HG03575 (cell line): ENCODE measurements at regions not wholly inside any gene's neighbourhood (a gene's known extent, or its start where the extent isn't known, plus 50 kb on each side); places are given as distances from the start of the nearest gene placed in this dataset.

Source experiments
- ATAC-seq: cut with Tn5 transposase; IDR thresholded peaks from one replicate; pipeline ENCODE4 v1.9.1; 2021; ENCODE audit not compliant: unreplicated experiment, insufficient number of reproducible peaks, low FRiP score; ENCODE audit errors: extremely low read depth

DNA sequence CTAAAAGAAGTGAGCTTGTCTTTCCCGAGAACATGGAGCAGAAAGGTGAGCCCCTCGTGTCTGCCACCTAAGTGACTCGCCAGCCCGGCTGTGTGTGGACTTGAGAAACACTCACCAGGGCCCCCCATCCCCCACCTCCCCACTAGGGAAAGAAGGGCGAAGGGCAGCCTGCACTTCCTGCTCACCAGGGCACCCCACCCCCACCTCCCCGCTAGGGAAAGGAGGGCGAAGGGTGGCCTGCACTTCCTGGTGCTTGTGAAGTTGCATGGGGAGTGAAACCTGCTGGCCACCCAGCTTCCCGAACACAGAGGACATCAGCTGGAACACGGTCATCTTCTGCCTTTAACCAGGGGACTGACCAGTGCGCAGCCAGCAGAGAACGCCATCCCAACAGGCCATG, 402.7 kb upstream of the SALL3 start:
- ATAC-seq, result no peak

DNA sequence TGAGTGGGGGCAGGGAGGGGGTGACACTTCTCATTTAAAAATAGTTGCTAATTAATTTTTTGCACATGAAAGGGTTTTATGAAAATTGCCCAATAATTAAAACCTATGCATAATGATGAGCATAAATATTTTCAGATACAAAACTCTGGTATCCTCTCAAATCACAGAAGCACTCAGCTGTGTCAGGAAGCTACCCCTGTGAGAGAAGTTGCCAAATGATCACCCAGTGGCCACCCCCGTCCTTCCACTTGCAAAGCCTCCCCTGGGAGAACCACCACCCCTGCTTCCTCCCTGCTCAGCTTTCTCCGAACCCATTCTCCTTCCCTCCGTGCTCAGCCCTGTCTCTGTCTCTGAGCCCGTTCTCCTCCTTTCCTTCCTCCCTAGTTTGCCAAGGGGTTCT, 400.2 kb upstream of the SALL3 start:
- ATAC-seq, result no peak

DNA sequence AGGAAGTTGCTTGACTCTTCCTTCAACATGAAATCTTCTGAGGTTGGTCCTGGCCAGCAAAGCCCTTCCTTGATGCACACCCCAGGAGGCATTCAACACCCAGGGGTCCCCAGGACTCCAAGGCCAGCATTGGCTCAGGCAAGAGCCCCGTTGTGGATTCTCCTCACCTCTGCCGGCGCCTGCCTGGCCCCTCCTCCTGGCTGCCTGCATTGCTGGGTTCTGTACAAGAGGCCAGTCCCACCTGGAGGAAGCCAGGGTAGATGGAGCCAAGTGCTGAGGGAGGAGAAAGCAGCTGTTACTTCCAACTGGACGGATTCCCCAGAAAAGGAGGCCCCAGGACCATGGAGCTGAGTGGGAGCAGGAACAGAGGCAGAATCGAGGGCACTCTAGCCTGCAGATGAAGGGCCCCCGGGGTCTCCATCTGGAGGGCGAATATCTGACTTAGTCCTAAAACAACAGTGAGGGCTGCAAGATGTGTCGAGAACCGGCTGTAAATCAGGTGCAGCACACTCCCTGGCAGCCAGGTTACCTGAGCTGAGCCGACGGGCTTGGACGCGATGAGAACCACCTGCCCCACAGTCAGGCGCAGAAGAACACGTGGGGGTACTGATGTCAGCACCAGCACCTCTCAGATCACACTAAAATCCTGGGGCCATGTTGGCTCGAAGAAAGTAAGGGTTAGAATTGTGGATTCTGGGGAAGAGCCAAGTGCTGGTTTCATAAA, 399.6 kb upstream of the SALL3 start:
- no peak for ATAC-seq

DNA sequence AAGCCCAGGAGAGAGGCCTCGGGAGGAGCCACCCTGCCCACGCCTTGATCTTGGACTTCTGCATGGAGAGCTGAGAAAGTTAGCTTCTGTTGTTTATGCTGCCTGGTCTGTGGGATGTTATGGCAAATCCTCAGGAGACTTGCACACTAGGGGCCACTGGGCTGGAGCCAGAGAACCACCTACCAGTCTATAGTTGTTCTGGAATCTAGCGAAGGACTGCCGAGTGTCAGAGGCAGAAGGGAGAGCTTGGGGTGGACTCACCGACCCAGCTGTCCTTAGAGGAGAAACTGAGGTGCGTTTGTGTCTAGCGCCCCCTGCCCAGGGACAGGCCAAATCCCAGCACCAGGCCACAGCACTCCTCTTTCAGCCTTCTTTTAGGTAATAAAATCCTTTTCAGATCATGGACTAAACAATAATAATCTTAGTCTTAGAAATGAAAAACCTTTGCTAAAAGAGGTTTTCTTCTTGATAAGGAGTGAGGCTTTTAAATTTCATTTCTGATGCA, 398.7 kb upstream of the SALL3 start:
- no peak for ATAC-seq

DNA sequence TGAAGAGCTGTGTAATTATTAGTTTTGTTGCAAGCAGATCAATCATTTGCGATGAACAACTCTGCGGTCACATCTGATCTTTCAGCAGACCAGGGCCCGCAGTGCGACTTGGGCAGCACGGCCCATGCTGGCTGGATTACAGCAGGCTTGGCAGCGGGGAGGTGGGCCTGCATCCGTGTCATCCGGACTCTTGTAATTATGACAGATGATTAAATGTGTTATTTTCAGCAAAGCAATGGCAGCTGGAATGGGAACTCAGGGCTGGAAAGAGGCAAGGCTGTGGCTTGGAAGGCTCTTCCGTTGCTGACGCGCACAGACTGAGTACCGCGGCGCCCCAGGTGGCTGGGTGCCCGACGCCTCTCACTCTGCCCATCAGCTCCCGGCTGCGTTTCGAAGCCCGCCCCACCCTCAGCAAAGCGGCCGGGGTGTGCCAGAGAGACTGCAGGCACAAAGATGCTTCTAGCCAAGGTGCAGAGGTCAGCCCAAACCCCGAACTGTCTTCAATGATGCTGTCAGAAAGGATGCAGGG, 397.4 kb upstream of the SALL3 start:
- no peak for ATAC-seq

DNA sequence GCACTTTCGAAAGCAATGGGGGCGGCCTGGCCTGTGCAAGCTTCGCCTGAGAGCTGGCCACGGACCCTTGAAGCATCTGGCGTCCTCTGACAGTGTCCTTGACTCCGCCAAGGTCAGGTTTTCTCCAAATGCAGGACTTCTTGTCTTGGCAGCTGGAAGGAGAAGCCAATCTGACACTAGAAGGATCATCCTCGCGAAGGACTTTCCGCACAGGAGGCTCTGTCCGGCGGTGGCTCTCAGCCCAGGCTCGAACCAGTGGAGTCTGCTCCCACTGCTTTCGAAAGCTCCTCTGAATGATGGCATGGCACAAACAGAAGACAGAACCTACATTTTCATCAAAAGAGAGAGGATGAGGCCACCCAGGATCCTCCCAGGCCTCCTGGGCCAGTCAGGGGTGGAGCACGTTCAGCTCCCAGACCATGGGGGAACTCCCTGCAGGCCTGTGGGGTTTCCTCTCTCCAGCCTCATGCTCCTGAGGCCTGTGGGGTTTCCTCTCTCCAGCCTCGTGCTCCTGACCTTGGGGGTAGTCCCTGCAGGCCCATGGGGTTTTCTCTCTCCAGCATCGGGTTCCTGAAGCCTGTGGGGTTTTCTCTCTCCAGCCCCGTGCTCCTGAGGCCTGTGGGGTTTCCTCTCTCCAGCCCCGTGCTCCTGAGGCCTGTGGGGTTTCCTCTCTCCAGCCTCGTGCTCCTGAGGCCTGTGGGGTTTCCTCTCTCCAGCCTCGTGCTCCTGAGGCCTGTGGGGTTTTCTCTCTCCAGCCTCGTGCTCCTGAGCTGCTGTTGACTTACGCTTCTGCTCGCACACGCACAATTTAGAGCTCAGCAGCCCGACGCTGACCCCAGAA, 396.5 kb upstream of the SALL3 start:
- ATAC-seq, result no peak

DNA sequence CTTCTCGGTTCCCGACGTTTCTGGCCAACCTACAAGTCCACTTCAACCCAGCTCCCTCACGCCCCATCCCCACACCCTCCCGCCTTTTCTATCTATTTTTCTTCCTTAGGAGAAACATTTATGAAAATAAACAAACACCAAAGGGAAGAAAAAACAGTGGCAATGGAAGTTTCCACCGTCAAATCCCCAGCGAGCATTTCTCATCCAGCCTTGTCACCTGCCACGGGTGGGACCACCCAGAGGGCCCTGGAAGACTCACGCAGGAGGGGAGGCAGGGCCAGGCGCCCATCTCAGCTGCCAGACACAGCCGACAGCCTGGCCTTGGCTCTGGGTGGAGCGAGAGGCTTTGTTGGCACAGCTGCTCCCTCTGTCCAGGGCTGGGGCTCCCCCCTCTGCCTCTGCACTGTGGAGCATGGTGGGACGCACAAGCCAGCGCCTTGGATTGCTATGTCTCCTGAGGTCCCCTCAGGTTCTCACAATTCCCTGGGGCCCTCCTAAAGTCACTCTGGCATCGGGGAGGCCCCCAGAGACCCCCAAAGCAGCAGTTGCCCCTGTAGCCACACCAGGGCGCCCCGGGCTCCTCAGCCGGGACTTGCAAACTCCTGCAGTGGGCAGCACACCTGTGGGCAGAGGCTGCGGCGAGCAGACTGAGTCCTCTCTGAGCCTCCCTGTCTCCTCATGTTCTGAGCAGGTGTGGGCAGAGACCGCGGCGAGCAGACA, 395.7 kb upstream of the SALL3 start:
- ATAC-seq, result no peak

DNA sequence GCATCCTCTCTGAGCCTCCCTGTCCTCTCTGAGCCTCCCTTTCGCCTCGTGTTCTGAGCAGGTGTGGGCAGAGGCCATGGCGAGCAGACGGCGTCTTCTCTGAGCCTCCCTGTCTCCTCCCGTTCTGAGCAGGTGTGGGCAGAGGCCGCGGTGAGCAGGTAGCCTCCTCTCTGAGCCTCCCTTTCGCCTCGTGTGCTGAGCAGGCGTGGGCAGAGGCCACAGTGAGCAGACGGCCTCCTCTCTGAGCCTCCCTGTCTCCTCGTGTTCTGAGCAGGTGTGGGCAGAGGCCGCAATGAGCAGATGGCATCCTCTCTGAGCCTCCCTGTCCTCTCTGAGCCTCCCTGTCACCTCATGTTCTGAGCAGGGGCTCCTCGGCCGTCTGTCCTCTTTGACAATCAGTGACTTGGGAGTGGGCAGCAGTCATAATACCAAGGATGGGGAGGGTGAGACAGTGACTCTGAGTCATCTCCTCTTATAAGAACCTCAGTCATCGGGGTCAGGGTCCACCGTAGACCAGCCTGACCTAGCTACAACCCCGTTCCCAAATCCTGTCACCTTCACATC, 395.1 kb upstream of the SALL3 start:
- no peak for ATAC-seq

DNA sequence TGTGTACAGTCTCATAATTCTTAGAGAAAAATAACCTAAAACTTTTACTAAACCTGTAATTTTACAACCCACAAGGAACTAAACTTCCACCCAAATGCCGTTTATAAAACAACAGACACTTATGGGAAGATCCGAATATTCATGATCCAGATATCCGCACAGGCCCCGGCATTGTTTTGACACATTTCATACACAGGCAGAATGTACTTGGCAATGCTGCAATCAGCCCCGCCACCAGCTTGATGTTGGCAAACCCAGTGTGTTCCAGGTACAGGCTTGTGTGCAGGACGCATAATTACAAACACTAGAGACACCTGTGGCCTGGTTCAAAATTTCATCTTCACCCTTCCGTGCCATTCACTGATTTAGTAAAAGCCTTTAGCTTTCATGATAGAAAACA, 393.0 kb upstream of the SALL3 start:
- ATAC-seq, result no peak

DNA sequence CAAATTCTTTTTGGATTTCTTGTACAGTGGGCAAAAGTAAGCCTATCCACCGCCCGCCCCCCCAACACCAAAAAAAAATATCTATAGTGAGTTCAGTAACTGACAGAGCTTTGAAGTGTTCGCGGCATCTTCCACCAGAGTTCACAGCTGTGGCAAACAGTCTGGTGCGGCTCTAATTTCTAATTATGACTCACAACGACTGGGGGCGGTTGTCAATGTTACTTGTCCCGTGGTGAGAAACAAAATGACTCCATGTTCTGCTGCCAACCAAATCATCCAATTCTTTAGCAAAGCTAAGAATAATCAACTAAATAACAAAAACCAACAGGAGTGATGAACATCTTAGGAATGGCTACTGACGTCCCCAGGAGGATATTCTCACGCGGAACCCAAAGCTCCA, 392.5 kb upstream of the SALL3 start:
- no peak for ATAC-seq

DNA sequence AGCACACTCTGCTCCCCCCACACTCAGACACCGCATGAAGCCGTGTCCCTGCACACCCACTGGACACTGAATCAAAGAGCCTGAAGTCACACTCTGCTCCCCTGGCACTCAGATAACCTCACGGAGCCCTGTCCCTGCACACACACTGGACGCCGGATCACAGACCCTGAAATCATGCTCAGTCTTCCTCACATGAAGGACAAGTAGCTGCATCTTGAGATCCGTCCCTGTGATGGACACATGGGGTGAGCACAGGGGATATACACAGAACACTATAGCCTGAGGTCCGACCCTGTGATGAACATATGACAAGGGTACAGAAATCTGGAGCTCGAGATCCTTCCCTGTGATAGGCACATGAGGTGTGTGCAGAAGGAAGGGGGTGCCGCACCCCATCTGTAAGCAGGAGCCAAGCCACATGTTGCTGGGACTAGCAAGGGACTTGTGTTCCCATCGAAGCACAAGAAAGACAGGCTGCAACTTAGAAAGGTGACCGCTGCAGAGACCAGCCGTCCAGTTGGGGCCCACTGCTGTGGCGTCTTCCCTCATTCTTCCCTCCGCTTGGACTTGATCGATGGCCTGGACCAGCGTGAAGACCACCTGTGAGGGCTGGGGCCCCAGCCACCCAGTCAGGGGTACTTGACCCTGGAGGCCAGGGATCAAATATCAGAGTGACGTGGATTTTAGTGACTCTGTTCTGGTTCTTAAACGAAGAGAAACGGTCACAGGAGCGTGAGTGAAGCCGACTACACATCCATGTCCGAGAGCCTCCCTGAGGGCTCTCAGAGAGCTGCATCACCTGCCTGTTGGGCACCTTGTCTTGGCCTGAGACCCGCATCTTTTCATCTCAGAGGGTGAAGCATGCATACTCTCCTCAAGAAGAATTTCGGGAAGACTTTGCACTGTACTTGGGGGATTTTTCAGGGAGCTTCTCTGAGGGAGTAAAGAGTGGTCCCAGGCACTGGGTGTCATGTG, 391.7 kb upstream of the SALL3 start:
- ATAC-seq, result no peak

DNA sequence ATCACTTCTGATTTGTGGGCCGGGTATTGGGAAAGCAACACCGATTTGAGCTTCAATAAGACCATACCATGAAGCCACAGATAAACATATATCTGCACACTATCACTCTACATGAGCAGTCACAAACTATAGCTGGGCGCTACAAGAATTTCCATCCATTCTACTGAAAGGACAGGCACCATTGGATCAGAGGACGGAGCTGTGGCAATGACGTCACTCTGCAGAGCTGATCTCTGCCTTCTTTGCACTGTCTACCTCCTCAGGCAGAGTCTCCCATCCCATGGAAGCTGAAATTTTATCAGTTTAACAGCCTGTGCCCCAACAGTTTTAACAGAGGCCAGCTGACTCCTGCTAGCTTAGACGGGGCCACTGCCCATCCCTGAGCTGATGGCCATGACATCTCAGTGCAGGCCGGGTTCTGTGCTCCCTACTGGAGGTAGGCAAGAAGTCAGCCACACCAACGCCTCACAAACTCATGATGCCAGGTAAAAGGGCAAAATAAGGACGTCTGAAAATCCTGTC, 389.6 kb upstream of the SALL3 start:
- ATAC-seq, result no peak

DNA sequence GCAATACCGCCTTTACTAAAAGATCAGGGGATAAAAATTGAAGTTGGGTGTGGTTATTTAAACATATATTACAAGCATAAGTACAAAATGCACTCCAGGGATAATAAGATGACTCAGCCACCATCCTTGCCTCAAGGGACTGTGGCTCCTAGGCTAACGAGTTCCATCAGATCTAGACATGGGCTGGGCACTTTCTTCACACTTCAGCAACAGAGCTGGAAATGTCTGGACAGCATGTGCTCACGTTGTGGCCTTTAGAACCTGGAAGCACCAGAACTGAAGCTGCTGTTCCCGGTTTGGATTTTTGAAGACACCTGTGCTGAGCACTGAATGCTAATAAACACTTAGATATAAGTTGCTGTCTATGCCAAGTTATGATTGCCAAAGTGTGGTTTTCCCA, 384.2 kb upstream of the SALL3 start:
- no peak for ATAC-seq

DNA sequence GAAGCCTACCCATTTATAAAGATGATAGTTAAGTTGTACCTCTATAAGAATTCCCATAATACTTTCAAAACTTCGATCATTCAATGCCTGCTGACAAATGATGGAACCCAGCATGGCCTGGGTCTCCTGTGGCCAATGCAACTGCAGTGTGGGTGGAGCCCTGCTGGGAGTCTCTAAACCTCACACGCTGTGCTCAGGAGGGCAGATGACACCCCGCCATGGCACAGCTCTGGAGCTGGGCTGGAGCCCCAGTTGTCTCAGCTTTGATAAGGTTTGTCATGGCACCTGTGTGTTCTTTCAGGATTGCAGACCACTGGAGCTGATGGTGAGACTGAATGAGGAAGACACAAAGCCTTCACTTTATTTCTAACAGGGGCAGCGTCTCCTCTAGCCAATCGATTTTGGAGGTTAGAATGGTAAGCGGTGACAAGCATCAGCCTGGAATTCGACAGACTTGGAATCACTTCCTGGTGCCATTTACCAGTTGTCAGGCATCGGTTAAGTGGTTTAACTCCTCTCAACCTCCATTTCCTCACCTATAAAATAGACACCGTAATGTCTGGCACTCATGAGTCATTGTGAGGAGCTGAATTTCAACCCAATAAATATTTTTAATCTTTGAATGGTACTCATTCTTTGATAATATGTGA, 383.6 kb upstream of the SALL3 start:
- ATAC-seq, result no peak

DNA sequence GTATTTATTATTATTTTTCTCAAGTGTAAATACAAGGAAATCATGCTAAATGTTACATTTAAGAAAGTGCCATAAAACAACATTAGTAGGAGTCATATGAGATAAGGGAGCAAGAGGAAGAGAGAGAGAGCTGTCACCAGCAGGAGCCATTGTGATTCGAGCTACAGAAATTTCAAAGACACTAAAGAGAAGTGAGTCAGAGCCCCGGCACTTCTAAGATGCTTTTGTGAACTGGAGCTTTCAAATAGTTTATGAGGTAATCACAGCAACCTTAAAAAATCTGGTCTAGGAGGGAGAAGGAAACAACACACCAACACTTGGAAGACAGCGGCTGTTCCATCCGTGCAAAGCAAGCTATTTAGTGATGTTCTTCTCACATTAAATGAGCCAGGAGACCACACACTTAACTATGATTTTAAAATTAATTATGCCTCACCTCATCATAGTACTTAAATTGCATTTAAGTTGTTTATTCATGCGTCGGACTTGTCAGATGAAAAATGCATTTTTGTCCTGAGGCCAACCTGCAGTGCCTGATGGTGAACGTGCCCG, 382.7 kb upstream of the SALL3 start:
- no peak for ATAC-seq

DNA sequence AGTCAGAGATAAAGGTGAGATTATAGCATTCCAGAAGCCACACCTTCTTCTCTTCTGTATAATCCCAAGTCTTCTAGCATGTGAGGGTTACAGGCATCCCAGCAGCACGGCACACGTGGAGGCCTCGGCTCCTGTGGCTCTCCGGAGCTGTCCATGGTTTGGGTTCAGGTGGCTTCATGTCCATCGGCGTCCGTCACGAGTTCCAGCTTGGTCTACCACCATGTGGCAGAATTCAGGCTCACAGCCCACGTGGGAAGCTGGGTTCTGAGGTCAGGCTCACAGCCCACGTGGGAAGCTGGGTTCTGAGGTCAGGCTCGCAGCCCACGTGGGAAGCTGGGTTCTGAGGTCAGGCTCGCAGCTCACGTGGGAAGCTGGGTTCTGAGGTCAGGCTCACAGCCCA, 378.3 kb upstream of the SALL3 start:
- ATAC-seq, result no peak

DNA sequence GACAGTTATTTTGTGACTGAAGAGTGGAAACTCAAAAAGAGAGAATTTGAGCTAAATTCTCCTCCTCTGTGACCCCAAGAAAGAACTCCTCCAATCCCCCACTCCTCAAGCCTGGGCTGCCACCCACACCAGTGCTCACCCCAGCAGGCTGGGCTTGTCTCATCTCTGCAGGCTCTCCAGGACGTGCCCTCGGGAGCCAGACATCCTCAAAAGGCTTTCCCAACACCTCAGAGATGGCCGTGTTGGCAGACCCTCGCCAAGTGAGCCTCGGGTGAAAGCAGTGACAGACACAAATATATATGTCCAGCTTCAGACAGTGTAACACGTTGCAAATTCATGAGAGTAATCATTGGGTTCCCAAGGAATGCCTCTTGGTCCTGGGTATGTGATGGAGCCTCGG, 377.7 kb upstream of the SALL3 start:
- ATAC-seq, result no peak
